GM18519 (cell line): ENCODE measurements at regions not wholly inside any gene's neighbourhood (a gene's known extent, or its start where the extent isn't known, plus 50 kb on each side); places are given as distances from the start of the nearest gene placed in this dataset.
"Not testable (repeated sequence)": the region's sequence is repeated elsewhere in the genome, so short reads cannot be mapped to it uniquely, and the experiment has no call there.

ENCODE experiments used
- ATAC-seq: cut with Tn5 transposase; IDR thresholded peaks from one replicate; pipeline ENCODE4 v1.9.1; 2021; ENCODE audit warnings: mild to moderate bottlenecking, moderate library complexity; ENCODE audit not compliant: unreplicated experiment, low FRiP score

- ATAC-seq, result no peak
These were observed 115.9 kb upstream of the CCNG1 start for GRCh38 chr5:163321511-163321910.

DNA sequence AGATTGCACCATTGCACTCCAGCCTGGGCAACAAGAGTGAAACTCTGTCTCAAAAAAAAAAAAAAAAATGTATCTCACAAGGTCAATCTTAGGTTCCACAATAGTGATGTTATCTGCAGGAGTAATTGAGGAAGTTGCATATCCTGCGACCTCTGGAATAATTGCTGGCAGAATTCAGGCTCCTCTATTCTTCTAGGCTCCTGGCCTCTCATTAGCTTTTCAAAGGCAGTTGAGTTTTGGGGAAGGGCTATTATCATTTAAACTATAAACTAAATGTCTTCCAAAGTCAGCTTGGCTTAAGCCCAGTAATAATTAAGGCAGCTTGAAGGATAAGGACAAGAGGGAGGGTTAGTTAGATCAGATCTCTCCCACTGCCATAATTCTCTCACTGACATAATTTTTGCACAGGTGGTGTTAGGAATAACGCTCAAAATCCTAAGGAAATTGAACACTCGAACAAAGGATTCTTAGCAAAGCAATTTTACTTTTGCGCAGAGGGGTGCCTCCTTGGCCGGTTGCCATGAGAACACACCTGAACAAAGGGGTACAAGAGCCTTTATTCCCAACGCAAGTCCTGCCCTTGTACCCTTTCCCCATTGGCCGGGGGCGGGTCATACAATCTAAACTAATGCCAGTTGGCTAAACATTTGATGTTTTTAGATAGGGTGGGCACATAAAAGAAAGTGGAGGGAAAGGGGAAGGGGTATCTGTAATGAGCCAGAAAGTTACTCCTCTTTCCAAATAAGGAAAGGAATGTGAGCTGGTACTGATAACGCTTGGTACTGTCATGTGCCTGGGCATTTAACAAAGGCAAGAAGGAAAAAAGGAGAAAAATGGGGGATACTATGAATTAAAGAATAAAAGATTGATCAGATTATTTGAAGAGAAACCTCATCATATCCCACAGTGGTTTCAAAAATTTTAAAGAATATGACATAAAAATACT, 106.4 kb upstream of the CCNG1 start:
- no peak for ATAC-seq

DNA sequence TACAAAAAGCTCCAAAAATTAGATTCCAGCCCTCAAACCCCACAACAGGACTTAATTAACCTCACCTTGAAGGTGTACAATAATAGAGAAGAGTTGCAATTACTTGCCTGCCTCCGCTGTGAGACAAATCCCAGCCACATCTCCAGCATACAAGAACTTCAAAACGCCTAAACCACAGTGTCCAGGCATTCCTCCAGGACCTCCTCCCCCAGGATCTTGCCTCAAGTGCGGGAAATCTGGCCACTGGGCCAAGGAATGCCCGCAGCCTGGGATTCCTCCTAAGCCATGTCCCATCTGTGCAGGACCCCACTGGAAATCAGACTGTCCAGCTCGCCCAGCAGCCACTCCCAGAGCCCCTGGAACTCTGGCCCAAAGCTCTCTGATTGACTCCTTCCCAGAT, 101.3 kb upstream of the CCNG1 start:
- not testable (repeated sequence) for ATAC-seq

GRCh38 chr5:163339148-163339547, 98.2 kb upstream of the CCNG1 start:
- no peak for ATAC-seq

DNA sequence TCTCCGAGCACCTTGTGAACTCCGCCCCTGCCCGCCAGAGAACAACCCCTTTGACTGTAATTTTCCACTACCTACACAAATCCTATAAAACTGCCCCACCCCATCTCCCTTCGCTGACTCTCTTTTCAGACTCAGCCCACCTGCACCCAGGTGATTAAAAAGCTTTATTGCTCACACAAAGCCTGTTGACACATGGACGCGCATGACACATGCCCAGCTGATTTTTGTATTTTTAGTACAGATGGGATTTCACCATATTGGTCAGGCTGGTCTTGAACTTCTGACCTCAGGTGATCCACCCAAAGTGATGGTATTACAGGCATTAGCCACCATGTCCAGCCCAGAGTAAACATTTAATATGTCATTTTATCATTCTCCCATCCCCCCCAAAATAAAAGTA, 97.0 kb upstream of the CCNG1 start:
- not testable (repeated sequence) for ATAC-seq

DNA sequence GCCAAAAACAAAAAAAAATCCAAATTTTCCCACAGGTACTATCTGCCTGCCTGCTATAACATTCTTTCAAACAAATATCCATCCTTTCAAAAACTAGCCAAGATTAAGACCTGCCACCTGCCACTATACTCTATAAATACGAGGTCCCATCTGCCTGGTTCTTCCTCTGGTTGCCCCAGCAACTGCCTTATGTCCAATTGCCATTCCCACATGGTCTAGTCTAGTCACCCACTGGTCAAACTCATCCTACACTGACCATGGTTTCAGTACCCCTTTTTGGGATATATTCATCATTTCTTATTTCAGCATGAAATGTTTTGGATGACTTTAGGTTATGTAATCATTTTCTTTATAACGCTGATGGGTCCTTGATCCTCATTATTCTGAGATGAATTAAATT, 95.1 kb upstream of the CCNG1 start:
- no peak for ATAC-seq

DNA sequence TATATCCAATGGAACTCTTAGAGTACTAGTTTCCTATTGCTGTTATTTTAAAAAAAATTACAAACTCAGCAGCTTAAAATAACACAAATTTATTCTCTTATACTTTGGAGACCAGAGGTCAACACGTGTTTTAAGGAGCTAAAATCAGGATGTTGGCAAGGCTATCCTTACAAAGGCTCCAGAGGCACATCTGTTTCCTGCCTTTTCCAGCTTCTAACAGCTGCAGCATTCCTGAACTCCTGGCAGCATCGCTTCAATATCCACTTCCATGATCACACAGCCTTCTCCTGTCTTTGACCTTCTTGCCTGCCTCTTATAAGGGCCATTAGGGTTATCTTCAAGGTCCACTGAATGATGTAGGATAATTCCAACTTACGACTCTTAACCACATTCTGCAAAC, 92.2 kb upstream of the CCNG1 start:
- ATAC-seq, result no peak

- ATAC-seq, result peak; percentile 59
These were observed 89.7 kb upstream of the CCNG1 start for GRCh38 chr5:163347671-163348070.

DNA sequence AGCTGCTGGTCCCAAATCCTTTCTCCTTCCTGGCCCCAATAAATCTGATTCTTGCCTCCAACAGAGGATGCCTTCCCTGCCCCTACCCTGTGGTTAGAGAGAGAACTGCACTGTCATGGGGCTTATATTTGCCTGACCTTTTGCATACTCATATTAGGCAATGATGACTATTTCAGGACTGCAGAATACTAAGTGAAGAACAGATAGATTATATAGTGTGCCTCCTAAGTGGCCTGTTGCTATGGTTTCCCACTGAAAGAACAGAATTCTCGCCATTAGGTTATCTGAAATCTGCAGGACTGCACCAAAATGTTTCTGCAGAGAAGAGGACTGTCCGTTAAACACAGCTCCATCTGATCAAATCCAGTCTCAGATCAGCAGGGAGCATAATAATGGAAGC, 87.3 kb upstream of the CCNG1 start:
- peak; percentile 30 for ATAC-seq

DNA sequence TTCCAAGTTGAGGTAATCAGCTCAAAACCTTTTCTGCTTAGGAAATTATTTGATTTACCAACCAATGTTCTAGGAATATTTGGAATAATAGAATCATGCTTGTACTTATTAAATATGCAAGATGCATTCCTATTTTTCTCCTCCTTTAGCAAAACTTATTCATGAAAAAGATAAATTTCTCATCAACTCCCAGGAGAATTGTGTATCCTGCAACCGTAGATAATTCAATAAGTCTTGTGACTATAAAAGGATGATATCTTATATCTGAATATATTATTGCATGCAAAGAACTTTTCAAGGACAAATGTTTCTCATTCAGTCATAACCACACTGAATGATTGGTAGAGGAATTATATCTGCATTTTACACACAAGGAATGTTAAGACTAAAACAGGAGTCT, 84.9 kb upstream of the CCNG1 start:
- no peak for ATAC-seq

DNA sequence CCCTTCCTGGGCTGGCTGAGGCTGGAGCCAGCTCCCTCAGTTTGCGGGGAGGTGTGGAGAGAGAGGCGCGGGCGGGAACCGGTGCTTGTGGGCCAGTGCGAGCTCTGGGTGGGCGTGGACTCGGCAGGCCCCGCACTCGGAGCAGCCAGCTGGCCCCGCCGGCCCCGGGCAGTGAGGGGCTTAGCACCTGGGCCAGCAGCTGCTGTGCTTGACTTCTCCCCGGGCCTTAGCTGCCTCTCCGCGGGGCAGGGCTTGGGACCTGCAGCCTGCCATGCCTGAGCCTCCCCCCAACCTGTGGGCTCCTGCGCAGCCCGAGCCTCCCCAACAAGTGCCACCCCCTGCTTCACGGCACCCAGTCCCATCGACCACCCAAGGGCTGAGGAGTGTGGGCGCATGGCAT, 81.6 kb upstream of the CCNG1 start:
- ATAC-seq, result not testable (repeated sequence)

DNA sequence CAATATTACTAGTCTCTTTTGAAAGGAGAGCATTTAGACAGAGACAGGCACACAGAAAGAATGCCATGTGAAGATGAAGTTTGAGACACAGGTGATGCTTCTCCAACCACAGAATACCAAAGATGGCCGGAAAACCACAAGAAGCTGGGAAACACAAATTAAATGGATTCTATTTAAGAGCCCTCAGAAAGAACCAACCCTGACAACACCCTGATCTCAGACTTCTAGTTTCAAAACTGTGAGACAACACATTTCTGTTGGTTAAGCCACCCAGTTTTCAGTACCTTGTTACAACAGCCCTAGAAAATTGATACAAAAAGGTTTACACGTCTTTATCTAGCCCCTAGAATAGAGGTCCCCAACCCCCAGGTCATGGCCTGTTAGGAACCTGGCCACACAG, 79.8 kb upstream of the CCNG1 start:
- ATAC-seq, result no peak

GRCh38 chr5:163360656-163361055, 76.7 kb upstream of the CCNG1 start:
- ATAC-seq, result no peak

GRCh38 chr5:163361450-163361849, 75.9 kb upstream of the CCNG1 start:
- ATAC-seq, result no peak

- ATAC-seq, result no peak
These were observed 74.5 kb upstream of the CCNG1 start for GRCh38 chr5:163362840-163363371.

- ATAC-seq, result no peak
These were observed 74.0 kb upstream of the CCNG1 start for GRCh38 chr5:163363389-163363788.

DNA sequence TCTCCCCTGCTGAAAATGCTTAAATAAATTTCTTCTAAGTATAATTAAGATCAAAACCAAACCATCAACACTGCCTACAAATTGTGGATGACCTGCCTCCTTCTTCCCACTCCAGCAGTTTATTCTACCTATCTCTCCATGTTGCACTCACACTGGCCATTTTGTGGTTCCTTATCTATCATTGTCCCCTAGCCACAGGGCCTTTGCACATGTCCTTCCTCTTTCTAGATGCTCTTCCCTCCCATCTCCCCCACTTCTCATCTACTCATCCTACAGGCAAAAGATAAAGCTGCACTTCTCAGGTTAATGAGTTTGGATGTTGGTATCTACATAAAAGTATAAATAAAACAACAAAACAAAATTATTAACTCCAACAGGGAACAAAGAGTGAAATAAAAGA, 70.6 kb upstream of the CCNG1 start:
- no peak for ATAC-seq

DNA sequence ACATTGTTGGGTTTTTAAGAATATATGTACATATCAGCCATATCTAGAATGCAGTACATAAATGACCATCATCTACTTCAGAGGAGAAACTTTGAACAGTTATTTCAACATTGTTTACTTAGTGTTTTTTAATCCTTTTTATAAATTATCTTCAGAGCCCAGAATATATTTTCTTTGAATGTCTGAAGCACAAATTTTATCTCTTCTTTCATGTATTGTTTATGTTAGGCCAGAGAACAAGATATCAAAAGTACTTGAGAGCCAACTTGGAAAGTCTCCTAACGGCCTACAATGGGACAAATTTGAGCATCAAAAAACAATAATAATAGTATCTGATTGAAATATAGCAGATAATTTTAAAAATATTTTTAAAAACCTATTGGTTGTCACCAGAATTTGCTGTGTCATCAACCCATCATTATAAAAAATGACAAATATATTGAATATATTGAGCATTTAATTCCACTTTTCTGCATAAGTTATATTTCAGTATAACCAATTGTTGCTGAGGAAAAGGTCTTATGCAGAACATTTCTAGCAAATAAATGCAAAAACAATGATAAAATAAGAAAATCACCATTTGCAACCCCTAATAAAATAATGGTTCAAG, 67.5 kb upstream of the CCNG1 start:
- ATAC-seq, result no peak

- no peak for ATAC-seq
These were observed 63.8 kb upstream of the CCNG1 start for GRCh38 chr5:163373436-163374084.

DNA sequence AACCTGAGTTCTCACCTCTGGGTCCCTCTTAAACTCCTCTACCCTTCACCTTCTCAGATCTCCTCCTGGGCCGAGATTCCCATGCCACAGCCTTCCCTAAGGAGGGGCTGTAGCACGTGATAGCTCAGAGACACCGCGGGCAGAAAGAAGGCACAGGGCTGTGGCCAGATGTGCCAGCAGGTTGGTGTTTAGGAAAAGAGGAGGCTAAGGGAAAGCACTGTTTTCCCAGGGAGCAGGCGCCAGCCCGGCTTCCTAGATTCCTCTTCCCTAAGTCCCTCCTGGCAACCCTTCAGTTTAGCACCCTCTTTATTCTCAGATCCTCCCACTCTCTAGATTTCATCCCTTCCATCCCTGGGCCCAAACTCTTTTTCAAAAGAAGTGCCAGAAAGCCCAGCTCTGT, 59.4 kb upstream of the CCNG1 start:
- no peak for ATAC-seq
